ENCODE measurements at regions not wholly inside any gene's neighbourhood (a gene's known extent, or its start where the extent isn't known, plus 50 kb on each side); places are given as distances from the start of the nearest gene placed in this dataset.
"Not testable (repeated sequence)": the region's sequence is repeated elsewhere in the genome, so short reads cannot be mapped to it uniquely, and the experiment has no call there.

- ATAC-seq (no peak), DNase-seq (no peak)
- Mint-ChIP-seq H3K4me3 (no peak overlapping the region), H3K9me3 (no peaks in the 10 kb centered on the region), H3K4me1 (ENCODE audit: low read depth) (no peaks in the 10 kb centered on the region), H3K27me3 (ENCODE audit: low read depth) (no peaks in the 10 kb centered on the region), H3K36me3 (ENCODE audit: insufficient read depth) (no peaks in the 10 kb centered on the region)
These were observed 2318.6 kb upstream of the ACO1 start for GRCh38 chr9:30065888-30066287.

GRCh38 chr9:30069236-30069635 lies 2315.2 kb upstream of the ACO1 start:
- not testable (repeated sequence) for H3K36me3 Mint-ChIP-seq (ENCODE audit: insufficient read depth); H3K4me1 Mint-ChIP-seq (ENCODE audit: low read depth); H3K9me3 Mint-ChIP-seq; ATAC-seq; DNase-seq; H3K27me3 Mint-ChIP-seq (ENCODE audit: low read depth); H3K4me3 Mint-ChIP-seq

GRCh38 chr9:30075022-30075421 lies 2309.4 kb upstream of the ACO1 start:
- Mint-ChIP-seq H3K36me3 (ENCODE audit: insufficient read depth) (no peaks in the 10 kb centered on the region), H3K27me3 (ENCODE audit: low read depth) (no peaks in the 10 kb centered on the region), H3K4me1 (ENCODE audit: low read depth) (peaks cover 15% of the 10 kb centered on the region), H3K9me3 (peaks cover 12% of the 10 kb centered on the region), H3K4me3 (no peak overlapping the region)
- DNase-seq = no peak
- no peak for ATAC-seq

GRCh38 chr9:30075451-30076199 lies 2308.8 kb upstream of the ACO1 start:
- peak; percentile 84 to 91 for ATAC-seq
- Mint-ChIP-seq H3K4me3 (no peak overlapping the region), H3K9me3 (peaks cover 12% of the 10 kb centered on the region), H3K4me1 (ENCODE audit: low read depth) (peaks cover 15% of the 10 kb centered on the region), H3K27me3 (ENCODE audit: low read depth) (no peaks in the 10 kb centered on the region), H3K36me3 (ENCODE audit: insufficient read depth) (no peaks in the 10 kb centered on the region)
- no peak for DNase-seq

GRCh38 chr9:30078195-30078594 lies 2306.2 kb upstream of the ACO1 start:
- no peak for DNase-seq
- Mint-ChIP-seq H3K4me1 (ENCODE audit: low read depth) (peaks cover 15% of the 10 kb centered on the region), H3K27me3 (ENCODE audit: low read depth) (no peaks in the 10 kb centered on the region), H3K4me3 (no peak overlapping the region), H3K36me3 (ENCODE audit: insufficient read depth) (no peaks in the 10 kb centered on the region), H3K9me3 (peaks cover 12% of the 10 kb centered on the region)
- ATAC-seq = no peak

- H3K27me3 Mint-ChIP-seq (ENCODE audit: low read depth) = no peaks in the 10 kb centered on the region
- no peaks in the 10 kb centered on the region for H3K4me1 Mint-ChIP-seq (ENCODE audit: low read depth)
- H3K36me3 Mint-ChIP-seq (ENCODE audit: insufficient read depth) = no peaks in the 10 kb centered on the region
- DNase-seq (no peak), ATAC-seq (no peak)
- H3K9me3 Mint-ChIP-seq = peaks cover 10% of the 10 kb centered on the region
- H3K4me3 Mint-ChIP-seq = no peak overlapping the region
These were observed 2295.0 kb upstream of the ACO1 start for GRCh38 chr9:30089428-30089827.

- Mint-ChIP-seq H3K36me3 (ENCODE audit: insufficient read depth) (no peaks in the 10 kb centered on the region), H3K4me1 (ENCODE audit: low read depth) (no peaks in the 10 kb centered on the region), H3K4me3 (no peak overlapping the region), H3K27me3 (ENCODE audit: low read depth) (no peaks in the 10 kb centered on the region), H3K9me3 (peaks cover 14% of the 10 kb centered on the region)
- DNase-seq = no peak
- ATAC-seq = no peak
These were observed 2280.6 kb upstream of the ACO1 start for GRCh38 chr9:30103647-30104394.

- H3K9me3 Mint-ChIP-seq; ATAC-seq; H3K36me3 Mint-ChIP-seq (ENCODE audit: insufficient read depth); H3K4me3 Mint-ChIP-seq; H3K4me1 Mint-ChIP-seq (ENCODE audit: low read depth); H3K27me3 Mint-ChIP-seq (ENCODE audit: low read depth); DNase-seq: not testable (repeated sequence)
These were observed 2277.3 kb upstream of the ACO1 start for GRCh38 chr9:30107134-30107533.

GRCh38 chr9:30116673-30117217 lies 2267.7 kb upstream of the ACO1 start:
- H3K4me1 Mint-ChIP-seq (ENCODE audit: low read depth) = no peaks in the 10 kb centered on the region
- ATAC-seq (no peak), DNase-seq (no peak)
- H3K36me3 Mint-ChIP-seq (ENCODE audit: insufficient read depth) = no peaks in the 10 kb centered on the region
- no peaks in the 10 kb centered on the region for H3K27me3 Mint-ChIP-seq (ENCODE audit: low read depth)
- H3K4me3 Mint-ChIP-seq = no peak overlapping the region
- H3K9me3 Mint-ChIP-seq = peaks cover 3% of the 10 kb centered on the region

- Mint-ChIP-seq H3K27me3 (ENCODE audit: low read depth) (no peaks in the 10 kb centered on the region), H3K36me3 (ENCODE audit: insufficient read depth) (no peaks in the 10 kb centered on the region), H3K4me1 (ENCODE audit: low read depth) (no peaks in the 10 kb centered on the region), H3K4me3 (no peak overlapping the region), H3K9me3 (peaks cover under 1% of the 10 kb centered on the region)
- ATAC-seq (no peak), DNase-seq (no peak)
These were observed 2263.8 kb upstream of the ACO1 start for GRCh38 chr9:30120666-30121065.

GRCh38 chr9:30121611-30122010 lies 2262.8 kb upstream of the ACO1 start:
- Mint-ChIP-seq H3K4me1 (ENCODE audit: low read depth) (no peaks in the 10 kb centered on the region), H3K36me3 (ENCODE audit: insufficient read depth) (no peaks in the 10 kb centered on the region), H3K9me3 (no peaks in the 10 kb centered on the region), H3K27me3 (ENCODE audit: low read depth) (no peaks in the 10 kb centered on the region), H3K4me3 (no peak overlapping the region)
- ATAC-seq = no peak
- DNase-seq = no peak

GRCh38 chr9:30125881-30126280 lies 2258.6 kb upstream of the ACO1 start:
- Mint-ChIP-seq H3K36me3 (ENCODE audit: insufficient read depth) (no peaks in the 10 kb centered on the region), H3K4me3 (no peak overlapping the region), H3K9me3 (peaks cover 3% of the 10 kb centered on the region), H3K4me1 (ENCODE audit: low read depth) (no peaks in the 10 kb centered on the region), H3K27me3 (ENCODE audit: low read depth) (no peaks in the 10 kb centered on the region)
- no peak for ATAC-seq
- no peak for DNase-seq

- H3K27me3 Mint-ChIP-seq (ENCODE audit: low read depth) = no peaks in the 10 kb centered on the region
- H3K36me3 Mint-ChIP-seq (ENCODE audit: insufficient read depth) = no peaks in the 10 kb centered on the region
- H3K4me1 Mint-ChIP-seq (ENCODE audit: low read depth) = no peaks in the 10 kb centered on the region
- H3K4me3 Mint-ChIP-seq = no peak overlapping the region
- ATAC-seq = no peak
- DNase-seq = no peak
- peaks cover 3% of the 10 kb centered on the region for H3K9me3 Mint-ChIP-seq
These were observed 2257.1 kb upstream of the ACO1 start for GRCh38 chr9:30127371-30127770.

- DNase-seq (no peak), ATAC-seq (no peak)
- peaks cover 10% of the 10 kb centered on the region for H3K9me3 Mint-ChIP-seq
- H3K27me3 Mint-ChIP-seq (ENCODE audit: low read depth) = no peaks in the 10 kb centered on the region
- H3K4me1 Mint-ChIP-seq (ENCODE audit: low read depth) = no peaks in the 10 kb centered on the region
- no peaks in the 10 kb centered on the region for H3K36me3 Mint-ChIP-seq (ENCODE audit: insufficient read depth)
- no peak overlapping the region for H3K4me3 Mint-ChIP-seq
These were observed 2244.0 kb upstream of the ACO1 start for GRCh38 chr9:30140407-30140806.

- no peaks in the 10 kb centered on the region for H3K4me1 Mint-ChIP-seq (ENCODE audit: low read depth)
- no peaks in the 10 kb centered on the region for H3K27me3 Mint-ChIP-seq (ENCODE audit: low read depth)
- H3K36me3 Mint-ChIP-seq (ENCODE audit: insufficient read depth) = no peaks in the 10 kb centered on the region
- no peak for DNase-seq
- H3K9me3 Mint-ChIP-seq = peaks cover 3% of the 10 kb centered on the region
- no peak overlapping the region for H3K4me3 Mint-ChIP-seq
- no peak for ATAC-seq
These were observed 2223.9 kb upstream of the ACO1 start for GRCh38 chr9:30160570-30160969.

All from activated T-cell treated with anti-CD3 and anti-CD28 coated beads, Interleukin-2, amount 50 U/mL, for 4 hours (primary cell).